ENCODE measurements at regions not wholly inside any gene's neighbourhood (a gene's known extent, or its start where the extent isn't known, plus 50 kb on each side); places are given as distances from the start of the nearest gene placed in this dataset.

DNA sequence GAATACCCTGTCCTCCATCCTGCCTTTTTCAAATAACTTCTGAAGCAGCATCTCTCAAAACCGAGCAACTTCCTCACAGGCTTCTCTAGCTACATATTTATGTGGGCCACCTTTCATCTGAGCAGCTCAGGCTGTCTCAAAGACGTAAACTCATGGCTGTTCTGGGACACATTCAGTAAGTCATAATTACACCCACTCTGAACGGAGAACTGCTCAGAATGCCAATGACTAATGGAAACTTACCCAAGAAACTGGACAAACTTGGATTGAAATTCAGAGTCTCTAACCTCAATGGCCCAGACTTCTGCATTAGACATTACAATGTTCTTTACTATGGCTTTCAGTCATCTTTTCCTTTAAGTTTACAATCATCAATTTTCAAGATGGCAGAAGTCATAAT is 145.2 kb downstream of the RAD51AP2 start:
- TF ChIP-seq, protein P1, sequence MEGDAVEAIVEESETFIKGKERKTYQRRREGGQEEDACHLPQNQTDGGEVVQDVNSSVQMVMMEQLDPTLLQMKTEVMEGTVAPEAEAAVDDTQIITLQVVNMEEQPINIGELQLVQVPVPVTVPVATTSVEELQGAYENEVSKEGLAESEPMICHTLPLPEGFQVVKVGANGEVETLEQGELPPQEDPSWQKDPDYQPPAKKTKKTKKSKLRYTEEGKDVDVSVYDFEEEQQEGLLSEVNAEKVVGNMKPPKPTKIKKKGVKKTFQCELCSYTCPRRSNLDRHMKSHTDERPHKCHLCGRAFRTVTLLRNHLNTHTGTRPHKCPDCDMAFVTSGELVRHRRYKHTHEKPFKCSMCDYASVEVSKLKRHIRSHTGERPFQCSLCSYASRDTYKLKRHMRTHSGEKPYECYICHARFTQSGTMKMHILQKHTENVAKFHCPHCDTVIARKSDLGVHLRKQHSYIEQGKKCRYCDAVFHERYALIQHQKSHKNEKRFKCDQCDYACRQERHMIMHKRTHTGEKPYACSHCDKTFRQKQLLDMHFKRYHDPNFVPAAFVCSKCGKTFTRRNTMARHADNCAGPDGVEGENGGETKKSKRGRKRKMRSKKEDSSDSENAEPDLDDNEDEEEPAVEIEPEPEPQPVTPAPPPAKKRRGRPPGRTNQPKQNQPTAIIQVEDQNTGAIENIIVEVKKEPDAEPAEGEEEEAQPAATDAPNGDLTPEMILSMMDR (IDR thresholded peaks at IDR 0.05; ENCODE audit: insufficient read depth, low read depth, low read length), result no peak
- TF ChIP-seq EZH2 (IDR thresholded peaks at IDR 0.05; ENCODE audit: insufficient read depth, low read length), result no peak
